Testis (tissue), 2 donors: ENCODE measurements at regions not wholly inside any gene's neighbourhood (a gene's known extent, or its start where the extent isn't known, plus 50 kb on each side); places are given as distances from the start of the nearest gene placed in this dataset.

ENCODE experiments used
- DNase-seq: peaks from one replicate; pipeline ENCODE4 v3.0.0-alpha.2; 2019
- H3K27ac ChIP-seq, 2 donors: fragments of 200-600 bp; sonication (generic); one replicate each; pipeline ENCODE4 v1.5.1; 2019
- H3K27me3 ChIP-seq: fragments of 200-600 bp; sonication (generic); one replicate; pipeline ENCODE4 v1.5.1; 2019
- H3K36me3 ChIP-seq: fragments of 200-600 bp; sonication (generic); one replicate; pipeline ENCODE4 v1.5.1; 2017; ENCODE audit warnings: low read depth; ENCODE audit errors: missing control alignments
- H3K4me1 ChIP-seq: fragments of 200-600 bp; sonication (generic); one replicate; pipeline ENCODE4 v1.5.1; 2019
- H3K4me3 ChIP-seq, 2 donors: fragments of 200-600 bp; sonication (generic); one replicate each; pipeline ENCODE4 v1.5.1; 2017 to 2019
- H3K9me3 ChIP-seq: fragments of 200-600 bp; sonication (generic); one replicate; pipeline ENCODE4 v1.5.1; 2017
- CTCF ChIP-seq, 3 experiments: fragments of 450-650 bp in 2 of 3; fragments of 200-600 bp in 1 of 3; sonication (generic) in 1 of 3; IDR thresholded peaks; one replicate each; pipeline ENCODE4 v1.5.1; 2016 to 2019; ENCODE audit warnings: antibody characterized with exemption in 3 of 3, mild to moderate bottlenecking in 2 of 3, moderate library complexity in 1 of 3
- POLR2A ChIP-seq: fragments of 450-650 bp; IDR thresholded peaks from one replicate; pipeline ENCODE4 v1.6.1; 2017; ENCODE audit warnings: antibody characterized with exemption, mild to moderate bottlenecking, moderate library complexity
- WGBS, 2 donors: methylation state at CpG; one replicate each; pipeline ENCODE4 v1.1.5; 2018; 5-methylcytosine and 5-hydroxymethylcytosine counted together
- intact Hi-C: fragments of 100-400 bp; cut with DNase I; formaldehyde crosslinking; loops from one replicate; pipeline ENCODE4 v1.15.1; 2023; ENCODE audit warnings: low total_unique reads

DNA sequence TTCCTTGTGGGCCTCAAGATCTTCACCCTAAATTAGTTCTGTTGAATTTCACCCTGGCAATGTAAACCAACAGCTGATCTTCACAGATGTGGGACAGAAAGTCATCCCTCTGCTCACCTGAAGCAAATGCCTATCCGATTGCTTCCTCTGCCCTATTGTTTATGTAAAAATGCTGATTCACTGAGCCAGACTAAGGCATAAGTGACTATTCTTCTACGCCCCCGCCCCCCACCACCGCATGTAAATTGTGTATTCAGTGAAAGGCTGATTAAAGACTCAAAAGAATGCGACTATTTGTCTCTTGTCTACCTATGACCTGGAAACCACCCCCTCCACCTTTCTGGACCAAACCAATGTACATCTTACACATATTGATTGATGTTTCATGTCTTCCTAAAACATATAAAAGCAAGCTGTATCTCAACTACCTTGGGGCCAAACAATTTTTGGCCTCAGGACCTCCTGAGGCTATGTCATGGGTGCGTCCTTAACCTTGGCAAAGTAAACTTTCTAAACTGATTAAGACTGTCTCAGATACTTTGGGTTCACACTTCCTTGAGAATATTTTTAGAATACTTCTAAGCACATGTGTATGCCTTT, 129.7 kb upstream of the BOD1 start:
- 81 to 91% methylated on average over 6 of the region's 6 CpGs for WGBS, 2 donors
- intact Hi-C loops, result no loop called here
- DNase-seq, result no peak
- H3K27ac ChIP-seq, result no peak overlapping the region
- no peaks in the 10 kb centered on the region for H3K4me1 ChIP-seq
- no peaks in the 10 kb centered on the region for H3K36me3 ChIP-seq
- H3K4me3 ChIP-seq, result no peak overlapping the region
- no peaks in the 10 kb centered on the region for H3K27me3 ChIP-seq
- TF ChIP-seq POLR2A (no peak), CTCF (IDR thresholded peaks at IDR 0.05) (no peak)
- no peaks in the 10 kb centered on the region for H3K9me3 ChIP-seq

GRCh38 chr5:173747876-173748275, 131.4 kb upstream of the BOD1 start:
- intact Hi-C loops, result no loop called here
- Histone ChIP-seq H3K27ac (no peak overlapping the region), H3K9me3 (no peaks in the 10 kb centered on the region), H3K4me3 (no peak overlapping the region), H3K36me3 (no peaks in the 10 kb centered on the region), H3K4me1 (no peaks in the 10 kb centered on the region), H3K27me3 (no peaks in the 10 kb centered on the region)
- DNase-seq, result no peak
- no peak for TF ChIP-seq POLR2A
- no peak for TF ChIP-seq CTCF (IDR thresholded peaks at IDR 0.05)

- H3K27ac ChIP-seq, result no peak overlapping the region
- intact Hi-C loops, result no loop called here
- TF ChIP-seq CTCF (IDR thresholded peaks at IDR 0.05) (no peak), POLR2A (no peak)
- no peaks in the 10 kb centered on the region for H3K9me3 ChIP-seq
- no peaks in the 10 kb centered on the region for H3K4me1 ChIP-seq
- no peaks in the 10 kb centered on the region for H3K36me3 ChIP-seq
- H3K27me3 ChIP-seq, result no peaks in the 10 kb centered on the region
- no peak overlapping the region for H3K4me3 ChIP-seq
- DNase-seq, result no peak
- WGBS, 2 donors, result 91 to 93% methylated on average over 9 of the region's 9 CpGs
These were observed 134.3 kb upstream of the BOD1 start for GRCh38 chr5:173750538-173751265.

GRCh38 chr5:173751266-173751600, 134.8 kb upstream of the BOD1 start:
- 94 to 95% methylated on average over 5 of the region's 5 CpGs for WGBS, 2 donors

More at GRCh38 chr5:173751266-173751600, 134.8 kb upstream of the BOD1 start:
- H3K9me3 ChIP-seq, result no peaks in the 10 kb centered on the region
- no peak for TF ChIP-seq POLR2A
- TF ChIP-seq CTCF (IDR thresholded peaks at IDR 0.05), result no peak
- H3K4me3 ChIP-seq, result no peak overlapping the region
- no peak for DNase-seq
- no peaks in the 10 kb centered on the region for H3K4me1 ChIP-seq
- H3K36me3 ChIP-seq, result no peaks in the 10 kb centered on the region
- no peak overlapping the region for H3K27ac ChIP-seq
- no peaks in the 10 kb centered on the region for H3K27me3 ChIP-seq
- intact Hi-C loops, result no loop called here
